Vagina (tissue), 2 donors: ENCODE measurements at regions not wholly inside any gene's neighbourhood (a gene's known extent, or its start where the extent isn't known, plus 50 kb on each side); places are given as distances from the start of the nearest gene placed in this dataset.
"Not testable (repeated sequence)": the region's sequence is repeated elsewhere in the genome, so short reads cannot be mapped to it uniquely, and the experiment has no call there.

Source experiments
- DNase-seq, 2 donors: peaks; one replicate each; pipeline ENCODE4 v3.0.0-alpha.2; 2017; ENCODE audit errors: extremely low spot score in 2 of 2
- H3K27ac ChIP-seq: fragments of 200-600 bp; sonication (generic); one replicate; pipeline ENCODE4 v1.5.1; 2019
- H3K27me3 ChIP-seq: fragments of 200-600 bp; sonication (generic); one replicate; pipeline ENCODE4 v1.5.1; 2019
- H3K36me3 ChIP-seq, 2 donors: fragments of 200-600 bp; sonication (generic); one replicate each; pipeline ENCODE4 v1.5.1; 2017 to 2019
- H3K4me1 ChIP-seq: fragments of 200-600 bp; sonication (generic); one replicate; pipeline ENCODE4 v1.5.1; 2019
- H3K4me3 ChIP-seq, 2 donors: fragments of 200-600 bp; sonication (generic); 1 replicate in 1 of 2; 2 replicates in 1 of 2; pipeline ENCODE4 v1.5.1; 2016 to 2019
- H3K9me3 ChIP-seq: fragments of 200-600 bp; sonication (generic); one replicate; pipeline ENCODE4 v1.5.1; 2019
- CTCF ChIP-seq, 3 experiments: fragments of 450-650 bp in 2 of 3; fragments of 200-600 bp in 1 of 3; sonication (generic) in 1 of 3; IDR thresholded peaks; one replicate each; pipeline ENCODE4 v1.5.1; 2017 to 2019; ENCODE audit warnings: antibody characterized with exemption in 3 of 3, mild to moderate bottlenecking in 2 of 3, moderate library complexity in 2 of 3
- POLR2A ChIP-seq, 2 donors: fragments of 450-650 bp; IDR thresholded peaks; one replicate each; pipeline ENCODE4 v1.6.1; 2017; ENCODE audit warnings: antibody characterized with exemption in 2 of 2, mild to moderate bottlenecking in 2 of 2, moderate library complexity in 2 of 2
- POLR2AphosphoS5 ChIP-seq, 2 donors: sonication (generic); formaldehyde crosslinking; IDR thresholded peaks; one replicate each; pipeline ENCODE4 v1.9.0; 2017; ENCODE audit warnings: antibody characterized with exemption in 2 of 2, mild to moderate bottlenecking in 2 of 2, low read depth in 1 of 2; ENCODE audit not compliant: insufficient read depth in 1 of 2
- intact Hi-C: fragments of 100-400 bp; cut with DNase I; formaldehyde crosslinking; loops from one replicate; pipeline ENCODE4 v1.15.1; 2023

GRCh38 chr7:69443136-69443535 is 155.1 kb upstream of the AUTS2 start:
- intact Hi-C loops, result no loop called here

DNA sequence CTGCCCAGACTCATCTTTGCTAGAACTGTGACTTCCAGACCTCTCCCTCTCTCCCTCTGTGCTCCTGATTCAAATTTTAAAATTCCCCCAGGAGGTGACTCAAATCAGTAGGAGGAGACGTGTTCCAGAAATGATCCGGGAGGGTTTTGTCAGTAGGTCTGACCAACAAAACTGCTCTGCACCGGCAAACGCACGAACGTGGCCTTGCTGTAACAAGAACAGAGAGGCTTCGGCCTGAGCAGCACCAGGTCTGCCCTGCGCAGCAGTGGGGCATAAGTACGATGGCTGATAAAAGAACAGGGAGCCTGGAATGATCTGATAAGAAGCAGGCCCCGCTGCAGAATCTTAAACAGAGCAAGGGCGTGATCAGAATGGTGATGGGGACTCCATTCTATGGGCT is 152.7 kb upstream of the AUTS2 start:
- Histone ChIP-seq H3K27me3 (no peaks in the 10 kb centered on the region), H3K4me3 (no peak overlapping the region)
- intact Hi-C loops, result no loop called here

More at GRCh38 chr7:69443136-69443535, 155.1 kb upstream of the AUTS2 start:
- no peak for DNase-seq
- Histone ChIP-seq H3K4me3 (no peak overlapping the region), H3K4me1 (peaks cover 12% of the 10 kb centered on the region), H3K27me3 (no peaks in the 10 kb centered on the region), H3K9me3 (no peaks in the 10 kb centered on the region), H3K36me3 (no peaks in the 10 kb centered on the region), H3K27ac (no peak overlapping the region)
- TF ChIP-seq POLR2AphosphoS5 (IDR thresholded peaks at IDR 0.05; ENCODE audit: insufficient read depth in 1 of 2, low read depth in 1 of 2) (no peak), POLR2A (IDR thresholded peaks at IDR 0.05) (no peak), CTCF (IDR thresholded peaks at IDR 0.05) (no peak)

DNA sequence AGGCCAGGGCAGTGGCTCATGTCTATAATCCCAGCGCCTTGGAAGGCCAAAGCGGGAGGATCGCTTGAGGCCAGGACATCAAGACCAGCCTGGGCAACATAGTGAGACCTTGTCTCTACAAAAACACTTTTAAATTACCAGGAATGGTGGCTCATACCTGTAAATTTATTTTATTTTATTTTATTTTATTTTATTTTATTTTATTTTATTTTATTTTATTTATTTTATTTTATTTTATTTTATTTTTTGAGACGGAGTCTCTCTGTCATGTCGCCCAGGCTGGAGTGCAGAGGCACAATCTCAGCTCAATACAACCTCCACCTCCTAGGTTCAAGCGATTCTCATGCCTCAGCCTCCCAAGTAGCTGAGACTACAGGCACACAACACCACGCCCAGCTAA is 152.1 kb upstream of the AUTS2 start:
- H3K9me3 ChIP-seq, intact Hi-C loops, H3K36me3 ChIP-seq, H3K27ac ChIP-seq, H3K27me3 ChIP-seq, DNase-seq, H3K4me1 ChIP-seq, H3K4me3 ChIP-seq: not testable (repeated sequence)

More for the DNA sequence above, 152.7 kb upstream of the AUTS2 start:
- TF ChIP-seq POLR2A (IDR thresholded peaks at IDR 0.05), result no peak
- TF ChIP-seq POLR2AphosphoS5 (IDR thresholded peaks at IDR 0.05; ENCODE audit: insufficient read depth in 1 of 2, low read depth in 1 of 2), result no peak
- TF ChIP-seq CTCF (IDR thresholded peaks at IDR 0.05), result no peak
- no peaks in the 10 kb centered on the region for H3K9me3 ChIP-seq
- no peaks in the 10 kb centered on the region for H3K4me1 ChIP-seq
- DNase-seq, result no peak
- H3K36me3 ChIP-seq, result no peaks in the 10 kb centered on the region
- no peak overlapping the region for H3K27ac ChIP-seq

GRCh38 chr7:69448071-69448470 is 150.2 kb upstream of the AUTS2 start:
- Histone ChIP-seq H3K27me3 (no peaks in the 10 kb centered on the region), H3K9me3 (no peaks in the 10 kb centered on the region), H3K27ac (no peak overlapping the region), H3K36me3 (no peaks in the 10 kb centered on the region), H3K4me1 (no peaks in the 10 kb centered on the region), H3K4me3 (no peak overlapping the region)
- no peak for DNase-seq
- TF ChIP-seq POLR2AphosphoS5 (IDR thresholded peaks at IDR 0.05; ENCODE audit: insufficient read depth in 1 of 2, low read depth in 1 of 2) (no peak), POLR2A (IDR thresholded peaks at IDR 0.05) (no peak), CTCF (IDR thresholded peaks at IDR 0.05) (no peak)
- intact Hi-C loops, result no loop called here

GRCh38 chr7:69450456-69450855 is 147.8 kb upstream of the AUTS2 start:
- Histone ChIP-seq H3K4me1 (no peaks in the 10 kb centered on the region), H3K4me3 (no peak overlapping the region), H3K27me3 (no peaks in the 10 kb centered on the region), H3K36me3 (no peaks in the 10 kb centered on the region), H3K9me3 (no peaks in the 10 kb centered on the region), H3K27ac (no peak overlapping the region)
- no peak for DNase-seq
- TF ChIP-seq CTCF (IDR thresholded peaks at IDR 0.05) (no peak), POLR2AphosphoS5 (IDR thresholded peaks at IDR 0.05; ENCODE audit: insufficient read depth in 1 of 2, low read depth in 1 of 2) (no peak), POLR2A (IDR thresholded peaks at IDR 0.05) (no peak)
- intact Hi-C loops, result no loop called here

GRCh38 chr7:69451715-69452114 is 146.6 kb upstream of the AUTS2 start:
- Histone ChIP-seq H3K36me3 (no peaks in the 10 kb centered on the region), H3K27ac (no peak overlapping the region), H3K9me3 (no peaks in the 10 kb centered on the region), H3K27me3 (no peaks in the 10 kb centered on the region), H3K4me3 (no peak overlapping the region), H3K4me1 (no peaks in the 10 kb centered on the region)
- intact Hi-C loops, result no loop called here
- no peak for DNase-seq
- TF ChIP-seq CTCF (IDR thresholded peaks at IDR 0.05), result no peak
- TF ChIP-seq POLR2A (IDR thresholded peaks at IDR 0.05), result no peak
- no peak for TF ChIP-seq POLR2AphosphoS5 (IDR thresholded peaks at IDR 0.05; ENCODE audit: insufficient read depth in 1 of 2, low read depth in 1 of 2)
